ENCODE measurements at regions not wholly inside any gene's neighbourhood (a gene's known extent, or its start where the extent isn't known, plus 50 kb on each side); places are given as distances from the start of the nearest gene placed in this dataset.

GRCh38 chr13:78198419-78198818 is 279.8 kb upstream of the EDNRB start:
- Histone ChIP-seq H3K9me2 (replicated peaks; ENCODE audit: insufficient read depth, low read length) (no peaks in the 10 kb centered on the region), H3K27ac (ENCODE audit: low read length) (no peak overlapping the region), H3K9me3 (replicated peaks; ENCODE audit: insufficient read depth, low read length) (no peaks in the 10 kb centered on the region), H3K27me3 (replicated peaks; ENCODE audit: insufficient read depth, low read length) (no peaks in the 10 kb centered on the region), H3K4me3 (ENCODE audit: low read length) (no peak overlapping the region), H4K20me1 (ENCODE audit: insufficient read depth, low read length) (no peaks in the 10 kb centered on the region), H3F3A (ENCODE audit: insufficient read depth, low read length) (no peaks in the 10 kb centered on the region), H3K9ac (ENCODE audit: low read length) (no peak overlapping the region), H3K4me2 (ENCODE audit: low read depth, low read length) (no peak overlapping the region), H3K36me3 (replicated peaks; ENCODE audit: insufficient read depth, low read length) (no peaks in the 10 kb centered on the region), H3K4me1 (ENCODE audit: low read length) (no peaks in the 10 kb centered on the region), H2AFZ (ENCODE audit: low read length) (no peak overlapping the region), H3K79me2 (ENCODE audit: low read length) (no peaks in the 10 kb centered on the region)
- TF ChIP-seq EZH2 (optimal IDR thresholded peaks at IDR 0.05; ENCODE audit: low read depth, low read length) (no peak), EZH2phosphoT487 (IDR thresholded peaks at IDR 0.05; ENCODE audit: low read length) (no peak), CTCF (IDR thresholded peaks at IDR 0.05; ENCODE audit: low read length) (no peak)
- no peak for DNase-seq

GRCh38 chr13:78197231-78197630 is 278.6 kb upstream of the EDNRB start:
- Histone ChIP-seq H3K9me3 (replicated peaks; ENCODE audit: insufficient read depth, low read length) (no peaks in the 10 kb centered on the region), H3K4me2 (ENCODE audit: low read depth, low read length) (no peak overlapping the region), H3K27ac (ENCODE audit: low read length) (no peak overlapping the region), H4K20me1 (ENCODE audit: insufficient read depth, low read length) (no peaks in the 10 kb centered on the region), H3K4me3 (ENCODE audit: low read length) (no peak overlapping the region), H3K79me2 (ENCODE audit: low read length) (no peaks in the 10 kb centered on the region), H3F3A (ENCODE audit: insufficient read depth, low read length) (no peaks in the 10 kb centered on the region), H3K9me2 (replicated peaks; ENCODE audit: insufficient read depth, low read length) (no peaks in the 10 kb centered on the region), H3K27me3 (replicated peaks; ENCODE audit: insufficient read depth, low read length) (no peaks in the 10 kb centered on the region), H3K36me3 (replicated peaks; ENCODE audit: insufficient read depth, low read length) (no peaks in the 10 kb centered on the region), H2AFZ (ENCODE audit: low read length) (no peak overlapping the region), H3K9ac (ENCODE audit: low read length) (no peak overlapping the region), H3K4me1 (ENCODE audit: low read length) (no peaks in the 10 kb centered on the region)
- DNase-seq: no peak
- TF ChIP-seq EZH2phosphoT487 (IDR thresholded peaks at IDR 0.05; ENCODE audit: low read length): no peak
- no peak for TF ChIP-seq CTCF (IDR thresholded peaks at IDR 0.05; ENCODE audit: low read length)
- no peak for TF ChIP-seq EZH2 (optimal IDR thresholded peaks at IDR 0.05; ENCODE audit: low read depth, low read length)

GRCh38 chr13:78194904-78195639 is 276.4 kb upstream of the EDNRB start:
- Histone ChIP-seq H3K9me2 (replicated peaks; ENCODE audit: insufficient read depth, low read length) (no peaks in the 10 kb centered on the region), H3K36me3 (replicated peaks; ENCODE audit: insufficient read depth, low read length) (no peaks in the 10 kb centered on the region), H3K4me2 (ENCODE audit: low read depth, low read length) (no peak overlapping the region), H3K4me3 (ENCODE audit: low read length) (no peak overlapping the region), H3K9ac (ENCODE audit: low read length) (no peak overlapping the region), H2AFZ (ENCODE audit: low read length) (no peak overlapping the region), H3K27me3 (replicated peaks; ENCODE audit: insufficient read depth, low read length) (no peaks in the 10 kb centered on the region), H3K4me1 (ENCODE audit: low read length) (no peaks in the 10 kb centered on the region), H3K27ac (ENCODE audit: low read length) (no peak overlapping the region), H3K9me3 (replicated peaks; ENCODE audit: insufficient read depth, low read length) (no peaks in the 10 kb centered on the region), H3F3A (ENCODE audit: insufficient read depth, low read length) (no peaks in the 10 kb centered on the region), H3K79me2 (ENCODE audit: low read length) (no peaks in the 10 kb centered on the region), H4K20me1 (ENCODE audit: insufficient read depth, low read length) (no peaks in the 10 kb centered on the region)
- DNase-seq: no peak
- TF ChIP-seq EZH2 (optimal IDR thresholded peaks at IDR 0.05; ENCODE audit: low read depth, low read length) (no peak), EZH2phosphoT487 (IDR thresholded peaks at IDR 0.05; ENCODE audit: low read length) (no peak), CTCF (IDR thresholded peaks at IDR 0.05; ENCODE audit: low read length) (no peak)

Data from MM.1S (cell line).